ENCODE measurements at regions not wholly inside any gene's neighbourhood (a gene's known extent, or its start where the extent isn't known, plus 50 kb on each side); places are given as distances from the start of the nearest gene placed in this dataset.
A peak's percentile ranks its signal among the peaks of the same experiment; 100 is the strongest.

DNA sequence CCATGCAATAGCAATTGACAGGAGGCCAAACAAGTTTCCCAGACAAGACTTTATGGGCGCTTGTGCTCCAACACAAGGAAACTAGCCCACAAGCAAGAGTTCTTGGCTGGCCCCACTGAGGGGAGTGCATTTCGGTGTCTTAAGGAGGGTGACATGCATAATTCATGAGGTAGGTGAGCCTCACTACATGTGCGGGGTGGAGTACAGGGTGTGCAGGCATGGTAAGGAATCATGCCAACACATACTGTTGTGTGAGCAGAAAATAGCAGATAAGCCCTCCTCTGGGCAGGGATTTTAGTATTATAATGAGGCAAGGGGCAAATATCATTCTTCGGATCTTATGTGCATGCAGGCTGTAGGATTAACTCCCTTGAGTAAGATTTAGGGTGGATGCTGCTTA lies 78.7 kb upstream of the SLC1A4 start:
- peaks cover 0 to 12% (median 4%) of the 10 kb centered on the region in 4 donors for H3K4me1 ChIP-seq
- 88% methylated on average over 4 of the region's 4 CpGs for WGBS (ENCODE audit: insufficient coverage, low coverage, low lambda C conversion rate, missing lambda C conversion rate)
- ATAC-seq: no peak
- H3K27me3 ChIP-seq: no peaks in the 10 kb centered on the region
- DNase-seq: peak in 1 of 3 donors; percentile 13
- H3K36me3 ChIP-seq: no peaks in the 10 kb centered on the region
- H3K4me3 ChIP-seq: no peak overlapping the region
- intact Hi-C loops (cut with DNase I): no loop called here
- TF ChIP-seq, protein P1, sequence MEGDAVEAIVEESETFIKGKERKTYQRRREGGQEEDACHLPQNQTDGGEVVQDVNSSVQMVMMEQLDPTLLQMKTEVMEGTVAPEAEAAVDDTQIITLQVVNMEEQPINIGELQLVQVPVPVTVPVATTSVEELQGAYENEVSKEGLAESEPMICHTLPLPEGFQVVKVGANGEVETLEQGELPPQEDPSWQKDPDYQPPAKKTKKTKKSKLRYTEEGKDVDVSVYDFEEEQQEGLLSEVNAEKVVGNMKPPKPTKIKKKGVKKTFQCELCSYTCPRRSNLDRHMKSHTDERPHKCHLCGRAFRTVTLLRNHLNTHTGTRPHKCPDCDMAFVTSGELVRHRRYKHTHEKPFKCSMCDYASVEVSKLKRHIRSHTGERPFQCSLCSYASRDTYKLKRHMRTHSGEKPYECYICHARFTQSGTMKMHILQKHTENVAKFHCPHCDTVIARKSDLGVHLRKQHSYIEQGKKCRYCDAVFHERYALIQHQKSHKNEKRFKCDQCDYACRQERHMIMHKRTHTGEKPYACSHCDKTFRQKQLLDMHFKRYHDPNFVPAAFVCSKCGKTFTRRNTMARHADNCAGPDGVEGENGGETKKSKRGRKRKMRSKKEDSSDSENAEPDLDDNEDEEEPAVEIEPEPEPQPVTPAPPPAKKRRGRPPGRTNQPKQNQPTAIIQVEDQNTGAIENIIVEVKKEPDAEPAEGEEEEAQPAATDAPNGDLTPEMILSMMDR (IDR thresholded peaks at IDR 0.05): no peak
- TF ChIP-seq POLR2A (IDR thresholded peaks at IDR 0.05): no peak
- no peaks in the 10 kb centered on the region for H3K9me3 ChIP-seq
- no peak overlapping the region for H3K27ac ChIP-seq

GRCh38 chr2:64910972-64911433 lies 78.2 kb upstream of the SLC1A4 start:
- Histone ChIP-seq H3K9me3 (no peaks in the 10 kb centered on the region), H3K4me1 (peaks cover 0 to 10% (median 3%) of the 10 kb centered on the region in 4 donors), H3K36me3 (no peaks in the 10 kb centered on the region), H3K27ac (no peak overlapping the region), H3K4me3 (no peak overlapping the region), H3K27me3 (no peaks in the 10 kb centered on the region)
- intact Hi-C loops (cut with DNase I): no loop called here
- DNase-seq: no peak
- WGBS (ENCODE audit: insufficient coverage, low coverage, low lambda C conversion rate, missing lambda C conversion rate): 50% methylated on average over 1 of the region's 1 CpG
- no peak for TF ChIP-seq POLR2A (IDR thresholded peaks at IDR 0.05)
- TF ChIP-seq, protein P1 (IDR thresholded peaks at IDR 0.05): no peak
- ATAC-seq: no peak

GRCh38 chr2:64913357-64913869 lies 75.8 kb upstream of the SLC1A4 start:
- H3K4me1 ChIP-seq: no peaks in the 10 kb centered on the region
- no peak overlapping the region for H3K27ac ChIP-seq

GRCh38 chr2:64914247-64914646 lies 75.0 kb upstream of the SLC1A4 start:
- 79% methylated on average over 9 of the region's 9 CpGs for WGBS (ENCODE audit: insufficient coverage, low coverage, low lambda C conversion rate, missing lambda C conversion rate)
- DNase-seq: no peak
- Histone ChIP-seq H3K36me3 (no peaks in the 10 kb centered on the region), H3K4me3 (no peak overlapping the region), H3K27ac (no peak overlapping the region), H3K27me3 (no peaks in the 10 kb centered on the region), H3K4me1 (no peaks in the 10 kb centered on the region), H3K9me3 (no peaks in the 10 kb centered on the region)
- ATAC-seq: no peak
- intact Hi-C loops (cut with DNase I): no loop called here
- TF ChIP-seq POLR2A (IDR thresholded peaks at IDR 0.05): no peak
- TF ChIP-seq, protein P1 (IDR thresholded peaks at IDR 0.05): no peak

More at GRCh38 chr2:64913357-64913869, 75.8 kb upstream of the SLC1A4 start:
- Histone ChIP-seq H3K36me3 (no peaks in the 10 kb centered on the region), H3K9me3 (no peaks in the 10 kb centered on the region), H3K27me3 (no peaks in the 10 kb centered on the region), H3K4me3 (no peak overlapping the region)
- DNase-seq (peak in 2 of 3 donors; percentile 51 to 52), ATAC-seq (peak; percentile 29 to 60 (median 47))
- intact Hi-C loops (cut with DNase I): no loop called here
- WGBS (ENCODE audit: insufficient coverage, low coverage, low lambda C conversion rate, missing lambda C conversion rate): 11% methylated on average over 4 of the region's 5 CpGs
- TF ChIP-seq, protein P1 (IDR thresholded peaks at IDR 0.05): peak; percentile 18 to 42 (median 34)
- TF ChIP-seq POLR2A (IDR thresholded peaks at IDR 0.05): no peak

Measured in right lobe of liver (tissue), 6 donors.